ENCODE measurements at regions not wholly inside any gene's neighbourhood (a gene's known extent, or its start where the extent isn't known, plus 50 kb on each side); places are given as distances from the start of the nearest gene placed in this dataset.

DNA sequence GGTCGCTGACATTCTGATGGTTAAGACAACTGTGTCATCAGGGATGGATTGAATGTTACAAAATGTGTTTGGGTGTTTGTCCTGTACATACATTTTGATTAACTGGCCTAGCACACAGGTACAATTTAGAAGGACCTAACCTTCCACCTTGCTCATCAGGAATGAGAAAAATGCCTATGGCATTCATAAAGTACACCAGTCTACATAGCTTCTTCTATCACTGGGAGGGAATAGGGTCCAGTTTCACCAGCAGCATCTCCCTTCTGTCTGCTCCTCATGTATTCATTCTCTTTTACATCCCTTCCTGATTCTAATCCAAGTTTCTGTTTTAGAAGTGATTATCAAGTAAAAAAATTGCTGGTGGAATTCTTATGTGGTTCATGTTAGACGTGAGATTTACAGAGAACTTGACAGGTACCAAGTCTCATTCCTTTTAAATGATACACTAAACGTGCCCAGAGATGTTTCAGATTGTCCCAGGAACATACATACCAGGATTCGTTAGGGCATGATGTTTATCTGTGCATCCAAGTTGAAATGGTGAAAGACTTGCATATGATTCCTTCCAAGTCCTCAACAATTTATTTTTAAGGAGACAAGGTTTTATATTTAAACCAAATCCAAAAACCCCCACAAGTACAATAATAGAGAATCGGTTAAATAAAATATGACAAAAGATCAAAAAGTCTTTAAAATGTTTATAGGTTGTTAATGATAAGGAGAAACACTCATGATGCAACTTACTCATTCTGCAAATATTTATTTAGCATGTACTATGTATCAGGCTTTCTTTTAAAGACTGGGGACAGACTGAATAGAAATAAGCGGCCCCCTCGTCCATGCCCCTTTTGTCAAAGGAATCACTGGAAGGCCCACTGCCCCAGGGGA lies 359.1 kb downstream of the ZNF674 start:
- TF ChIP-seq, protein P1, sequence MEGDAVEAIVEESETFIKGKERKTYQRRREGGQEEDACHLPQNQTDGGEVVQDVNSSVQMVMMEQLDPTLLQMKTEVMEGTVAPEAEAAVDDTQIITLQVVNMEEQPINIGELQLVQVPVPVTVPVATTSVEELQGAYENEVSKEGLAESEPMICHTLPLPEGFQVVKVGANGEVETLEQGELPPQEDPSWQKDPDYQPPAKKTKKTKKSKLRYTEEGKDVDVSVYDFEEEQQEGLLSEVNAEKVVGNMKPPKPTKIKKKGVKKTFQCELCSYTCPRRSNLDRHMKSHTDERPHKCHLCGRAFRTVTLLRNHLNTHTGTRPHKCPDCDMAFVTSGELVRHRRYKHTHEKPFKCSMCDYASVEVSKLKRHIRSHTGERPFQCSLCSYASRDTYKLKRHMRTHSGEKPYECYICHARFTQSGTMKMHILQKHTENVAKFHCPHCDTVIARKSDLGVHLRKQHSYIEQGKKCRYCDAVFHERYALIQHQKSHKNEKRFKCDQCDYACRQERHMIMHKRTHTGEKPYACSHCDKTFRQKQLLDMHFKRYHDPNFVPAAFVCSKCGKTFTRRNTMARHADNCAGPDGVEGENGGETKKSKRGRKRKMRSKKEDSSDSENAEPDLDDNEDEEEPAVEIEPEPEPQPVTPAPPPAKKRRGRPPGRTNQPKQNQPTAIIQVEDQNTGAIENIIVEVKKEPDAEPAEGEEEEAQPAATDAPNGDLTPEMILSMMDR (IDR thresholded peaks at IDR 0.05; ENCODE audit: borderline replicate concordance, extremely low read depth, low read length, poor library complexity, severe bottlenecking), result no peak
- TF ChIP-seq EZH2 (IDR thresholded peaks at IDR 0.05; ENCODE audit: borderline replicate concordance, low read depth, low read length, severe bottlenecking), result no peak
